SK-N-SH treated with all-trans-retinoic acid at 6 μM for 48 hours (cell line): ENCODE measurements at regions not wholly inside any gene's neighbourhood (a gene's known extent, or its start where the extent isn't known, plus 50 kb on each side); places are given as distances from the start of the nearest gene placed in this dataset.

Source experiments
- ARNTL ChIP-seq: fragments of 450-650 bp; formaldehyde crosslinking; IDR thresholded peaks from 2 replicates; pipeline ENCODE4 v1.5.0; 2020; ENCODE audit warnings: low read depth, mild to moderate bottlenecking, moderate library complexity, borderline replicate concordance
- CREB5 ChIP-seq: fragments of 250-450 bp; sonication (Bioruptor Pico); IDR thresholded peaks from 2 replicates; pipeline ENCODE4 v1.5.1; 2020; ENCODE audit warnings: low read depth, mild to moderate bottlenecking, moderate library complexity
- POU6F1 ChIP-seq: fragments of 250-450 bp; sonication (Bioruptor Pico); IDR thresholded peaks from 2 replicates; pipeline ENCODE4 v1.8.0; 2021; ENCODE audit warnings: low read depth, mild to moderate bottlenecking, moderate library complexity, borderline replicate concordance
- RARB ChIP-seq: fragments of 250-450 bp; sonication (Bioruptor Pico); IDR thresholded peaks from 2 replicates; pipeline ENCODE4 v1.8.0; 2021; ENCODE audit warnings: mild to moderate bottlenecking, moderate library complexity
- TSHZ2 ChIP-seq: fragments of 250-450 bp; sonication (Bioruptor Pico); IDR thresholded peaks from 2 replicates; pipeline ENCODE4 v1.5.0; 2020; ENCODE audit warnings: mild to moderate bottlenecking, moderate library complexity
- ZFP3 ChIP-seq: fragments of 250-450 bp; sonication (Bioruptor Pico); IDR thresholded peaks from 2 replicates; pipeline ENCODE4 v1.5.0; 2020; ENCODE audit warnings: mild to moderate bottlenecking, moderate library complexity

GRCh38 chrX:26376037-26376708 is 160.2 kb downstream of the MAGEB5 start:
- TF ChIP-seq POU6F1 (CRISPR knock-in tag), result no peak
- TF ChIP-seq TSHZ2, result no peak
- no peak for TF ChIP-seq ARNTL (CRISPR knock-in tag)
- TF ChIP-seq CREB5 (CRISPR knock-in tag), result no peak
- no peak for TF ChIP-seq RARB (CRISPR knock-in tag)
- no peak for TF ChIP-seq ZFP3
